ENCODE measurements at regions not wholly inside any gene's neighbourhood (a gene's known extent, or its start where the extent isn't known, plus 50 kb on each side); places are given as distances from the start of the nearest gene placed in this dataset.

DNA sequence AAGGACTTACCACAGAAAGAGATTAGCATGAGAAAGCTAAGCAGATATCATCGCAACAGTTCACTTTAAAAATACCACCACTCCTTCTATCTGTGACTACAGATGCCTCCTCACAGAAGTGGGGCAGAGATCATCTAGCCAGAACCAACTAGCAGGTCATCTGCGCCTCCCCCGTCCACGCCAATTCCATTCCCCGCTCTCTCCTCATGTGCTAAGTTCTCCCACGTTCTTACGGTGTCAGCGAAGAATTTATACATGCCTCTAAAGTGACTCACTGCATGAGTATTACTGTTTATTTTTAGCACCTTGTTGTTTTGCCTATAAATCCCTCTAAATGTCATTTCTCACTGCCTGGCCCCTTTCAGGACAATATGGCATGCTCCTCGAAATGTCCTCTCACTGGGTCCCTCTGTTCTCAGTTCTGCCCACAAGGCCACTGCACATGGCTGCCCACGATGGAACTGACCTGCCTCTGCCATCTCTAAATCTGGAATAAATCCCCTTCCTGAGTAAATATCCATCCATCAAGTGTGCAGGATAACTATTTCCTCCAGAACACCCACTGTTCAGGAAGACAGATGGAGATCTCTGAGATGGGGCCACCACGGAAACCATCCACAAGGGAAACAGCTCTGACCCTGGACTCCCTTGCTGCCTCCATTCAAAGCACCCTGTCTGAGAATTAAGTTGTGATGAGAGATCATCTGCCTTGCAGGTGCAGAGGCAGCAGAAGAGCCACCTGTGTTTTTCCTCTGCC, 137.7 kb downstream of the IRS1 start (continued):
- TF ChIP-seq HIC1 (tag by site-specific recombination; IDR thresholded peaks at IDR 0.05) (peak; percentile 72), SP7 (tag by site-specific recombination; IDR thresholded peaks at IDR 0.05) (peak; percentile 58), SP3 (tag by site-specific recombination; IDR thresholded peaks at IDR 0.05) (peak; percentile 34; the same call in 1 of the 2 replicates)
- TF ChIP-seq, protein P1, sequence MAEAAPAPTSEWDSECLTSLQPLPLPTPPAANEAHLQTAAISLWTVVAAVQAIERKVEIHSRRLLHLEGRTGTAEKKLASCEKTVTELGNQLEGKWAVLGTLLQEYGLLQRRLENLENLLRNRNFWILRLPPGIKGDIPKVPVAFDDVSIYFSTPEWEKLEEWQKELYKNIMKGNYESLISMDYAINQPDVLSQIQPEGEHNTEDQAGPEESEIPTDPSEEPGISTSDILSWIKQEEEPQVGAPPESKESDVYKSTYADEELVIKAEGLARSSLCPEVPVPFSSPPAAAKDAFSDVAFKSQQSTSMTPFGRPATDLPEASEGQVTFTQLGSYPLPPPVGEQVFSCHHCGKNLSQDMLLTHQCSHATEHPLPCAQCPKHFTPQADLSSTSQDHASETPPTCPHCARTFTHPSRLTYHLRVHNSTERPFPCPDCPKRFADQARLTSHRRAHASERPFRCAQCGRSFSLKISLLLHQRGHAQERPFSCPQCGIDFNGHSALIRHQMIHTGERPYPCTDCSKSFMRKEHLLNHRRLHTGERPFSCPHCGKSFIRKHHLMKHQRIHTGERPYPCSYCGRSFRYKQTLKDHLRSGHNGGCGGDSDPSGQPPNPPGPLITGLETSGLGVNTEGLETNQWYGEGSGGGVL (tag by site-specific recombination; IDR thresholded peaks at IDR 0.05): peak; percentile 53; the same call in 1 of the 2 replicates

DNA sequence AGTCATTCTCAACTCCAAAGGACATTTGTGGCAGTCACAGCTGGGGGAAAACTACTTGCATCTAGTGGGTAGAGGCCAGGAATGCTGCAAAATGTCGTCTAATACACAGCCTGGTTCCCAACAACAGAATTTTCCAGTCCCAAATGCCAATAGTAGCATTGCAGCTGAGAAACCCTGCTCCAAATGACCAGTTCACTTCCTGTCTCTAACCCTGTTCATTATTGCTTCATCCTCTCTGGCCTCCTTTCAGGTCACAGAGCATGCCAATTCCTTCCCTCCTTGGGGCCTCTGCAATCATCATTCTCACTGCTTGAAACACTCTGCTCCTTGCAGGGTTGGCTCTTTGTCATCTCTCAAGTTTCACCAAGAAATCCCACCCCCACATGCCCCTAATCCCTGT, 139.1 kb downstream of the IRS1 start:
- ChIA-PET CTCF (interaction anchor here (0.6 kb wide), 1 partner anchor 447 kb away, joined by 3 read pairs; no protein-coding TSS in a partner anchor), POLR2A (no interaction called here)
- Histone ChIP-seq H3K4me1 (ENCODE audit: control insufficient read depth, insufficient read depth, low read length) (peaks cover 22% of the 10 kb centered on the region), H3K9me3 (ENCODE audit: control insufficient read depth, insufficient read depth, low read depth, low read length) (no peaks in the 10 kb centered on the region), H3K27ac (ENCODE audit: extremely low read depth, low read depth, low read length) (no peak overlapping the region), H3K4me3 (ENCODE audit: low read depth, low read length) (no peak overlapping the region), H3K36me3 (ENCODE audit: control insufficient read depth in 2 of 2, insufficient read depth in 1 of 2, low read length in 2 of 2) (no peaks in the 10 kb centered on the region)
- TF ChIP-seq, protein P2, sequence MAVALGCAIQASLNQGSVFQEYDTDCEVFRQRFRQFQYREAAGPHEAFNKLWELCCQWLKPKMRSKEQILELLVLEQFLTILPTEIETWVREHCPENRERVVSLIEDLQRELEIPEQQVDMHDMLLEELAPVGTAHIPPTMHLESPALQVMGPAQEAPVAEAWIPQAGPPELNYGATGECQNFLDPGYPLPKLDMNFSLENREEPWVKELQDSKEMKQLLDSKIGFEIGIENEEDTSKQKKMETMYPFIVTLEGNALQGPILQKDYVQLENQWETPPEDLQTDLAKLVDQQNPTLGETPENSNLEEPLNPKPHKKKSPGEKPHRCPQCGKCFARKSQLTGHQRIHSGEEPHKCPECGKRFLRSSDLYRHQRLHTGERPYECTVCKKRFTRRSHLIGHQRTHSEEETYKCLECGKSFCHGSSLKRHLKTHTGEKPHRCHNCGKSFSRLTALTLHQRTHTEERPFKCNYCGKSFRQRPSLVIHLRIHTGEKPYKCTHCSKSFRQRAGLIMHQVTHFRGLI (tag by site-specific recombination; IDR thresholded peaks at IDR 0.05): no peak
- TF ChIP-seq ZNF335 (tag by site-specific recombination; conservative IDR thresholded peaks at IDR 0.05): 0 out of 2 replicates have a peak, but pooled peaks have one; percentile 20
- TF ChIP-seq ZNF155 (tag by site-specific recombination; IDR thresholded peaks at IDR 0.05): no peak

DNA sequence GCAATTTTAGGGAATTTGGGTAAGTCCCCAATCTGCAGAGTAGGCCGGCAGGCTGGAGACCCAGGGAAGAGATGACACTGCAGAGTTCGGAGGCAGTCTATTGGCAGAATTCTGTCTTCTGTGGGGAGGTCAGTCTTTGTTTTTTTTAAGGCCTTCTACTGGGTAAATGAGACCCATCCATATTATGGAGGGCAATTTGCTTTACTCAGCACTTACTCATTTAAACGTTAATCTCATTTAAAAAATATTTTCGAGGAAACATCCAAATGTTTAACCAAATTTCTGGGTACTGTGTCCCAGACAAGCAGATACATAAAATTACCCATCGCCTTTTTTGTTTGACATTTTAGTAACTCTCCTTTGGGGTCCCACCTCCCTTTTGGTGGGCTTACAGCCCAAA, 139.5 kb downstream of the IRS1 start:
- Histone ChIP-seq H3K27ac (ENCODE audit: extremely low read depth, low read depth, low read length) (no peak overlapping the region), H3K4me1 (ENCODE audit: control insufficient read depth, insufficient read depth, low read length) (peaks cover 22% of the 10 kb centered on the region), H3K36me3 (ENCODE audit: control insufficient read depth in 2 of 2, insufficient read depth in 1 of 2, low read length in 2 of 2) (no peaks in the 10 kb centered on the region), H3K9me3 (ENCODE audit: control insufficient read depth, insufficient read depth, low read depth, low read length) (no peaks in the 10 kb centered on the region), H3K4me3 (ENCODE audit: low read depth, low read length) (no peak overlapping the region)
- ChIA-PET CTCF (interaction anchor here (0.6 kb wide), 1 partner anchor 447 kb away, joined by 3 read pairs; no protein-coding TSS in a partner anchor), POLR2A (no interaction called here)
- TF ChIP-seq OVOL3 (tag by site-specific recombination; IDR thresholded peaks at IDR 0.05) (no peak), ZNF48 (tag by site-specific recombination; IDR thresholded peaks at IDR 0.05) (no peak), KLF9 (tag by site-specific recombination; IDR thresholded peaks at IDR 0.05; ENCODE audit: low read depth) (no peak), ZNF248 (tag by site-specific recombination; IDR thresholded peaks at IDR 0.05) (no peak), ZNF785 (tag by site-specific recombination; IDR thresholded peaks at IDR 0.05) (no peak), ZNF10 (tag by site-specific recombination; IDR thresholded peaks at IDR 0.05) (no peak), ZNF132 (tag by site-specific recombination; IDR thresholded peaks at IDR 0.05; ENCODE audit: borderline replicate concordance) (no peak), ZBTB1 (tag by site-specific recombination; IDR thresholded peaks at IDR 0.05) (no peak), OSR2 (tag by site-specific recombination; IDR thresholded peaks at IDR 0.05) (no peak), ZNF223 (tag by site-specific recombination; IDR thresholded peaks at IDR 0.05) (no peak), ZNF670 (tag by site-specific recombination; IDR thresholded peaks at IDR 0.05; ENCODE audit: low read depth) (no peak), HOXD13 (CRISPR knock-in tag; IDR thresholded peaks at IDR 0.05; ENCODE audit: borderline replicate concordance) (no peak), ZBTB11 (tag by site-specific recombination; conservative IDR thresholded peaks at IDR 0.05; ENCODE audit: low read depth) (no peak), MYNN (tag by site-specific recombination; IDR thresholded peaks at IDR 0.05; ENCODE audit: borderline replicate concordance) (no peak), ZXDB (tag by site-specific recombination; IDR thresholded peaks at IDR 0.05) (no peak), RBAK (tag by site-specific recombination; IDR thresholded peaks at IDR 0.05) (no peak), ZNF214 (tag by site-specific recombination; IDR thresholded peaks at IDR 0.05; ENCODE audit: borderline replicate concordance) (no peak), SP2 (tag by site-specific recombination; IDR thresholded peaks at IDR 0.05) (no peak)
